Uterus (tissue), 3 donors: ENCODE measurements at regions not wholly inside any gene's neighbourhood (a gene's known extent, or its start where the extent isn't known, plus 50 kb on each side); places are given as distances from the start of the nearest gene placed in this dataset.

ENCODE experiments used
- DNase-seq, 2 donors: peaks; one replicate each; pipeline ENCODE4 v3.0.0-alpha.2; 2019 to 2020
- H3K27ac ChIP-seq, 2 donors: fragments of 200-600 bp; sonication (generic); 1 replicate in 1 of 2; 2 replicates in 1 of 2; pipeline ENCODE4 v1.5.1; 2016 to 2018
- H3K27me3 ChIP-seq, 2 donors: fragments of 200-600 bp; sonication (generic); one replicate each; pipeline ENCODE4 v1.5.1; 2018 to 2019; ENCODE audit warnings: control low read depth in 1 of 2
- H3K36me3 ChIP-seq, 2 donors: fragments of 200-600 bp; sonication (generic); one replicate each; pipeline ENCODE4 v1.5.1; 2019; ENCODE audit warnings: control low read depth in 1 of 2
- H3K4me1 ChIP-seq, 2 donors: fragments of 200-600 bp; sonication (generic); one replicate each; pipeline ENCODE4 v1.5.1; 2018 to 2019; ENCODE audit warnings: control low read depth in 1 of 2
- H3K4me3 ChIP-seq, 2 donors: fragments of 200-600 bp; sonication (generic); 1 replicate in 1 of 2; 2 replicates in 1 of 2; pipeline ENCODE4 v1.5.1; 2018 to 2019; ENCODE audit warnings: mild to moderate bottlenecking in 1 of 2
- H3K9me3 ChIP-seq, 2 donors: fragments of 200-600 bp; sonication (generic); one replicate each; pipeline ENCODE4 v1.5.1; 2019; ENCODE audit warnings: control low read depth in 1 of 2
- CTCF ChIP-seq, 4 experiments: fragments of 200-600 bp in 2 of 4; fragments of 450-650 bp in 2 of 4; sonication (generic) in 2 of 4; IDR thresholded peaks; one replicate each; pipeline ENCODE4 v1.5.1; 2016 to 2019; ENCODE audit warnings: antibody characterized with exemption in 4 of 4, mild to moderate bottlenecking in 2 of 4, moderate library complexity in 1 of 4
- POLR2A ChIP-seq, 2 donors: fragments of 450-650 bp; IDR thresholded peaks; one replicate each; pipeline ENCODE4 v1.6.1; 2016; ENCODE audit warnings: antibody characterized with exemption in 2 of 2, mild to moderate bottlenecking in 1 of 2, moderate library complexity in 1 of 2
- intact Hi-C: fragments of 100-400 bp; cut with DNase I; formaldehyde crosslinking; loops from one replicate; pipeline ENCODE4 v1.15.1; 2023; ENCODE audit warnings: low total_unique reads
- donor health status: DM: yes; HTN: yes; CAD: no.

- no peak for DNase-seq
- H3K4me1 ChIP-seq: no peaks in the 10 kb centered on the region
- H3K27me3 ChIP-seq: no peaks in the 10 kb centered on the region
- H3K4me3 ChIP-seq: no peak overlapping the region
- H3K9me3 ChIP-seq: no peaks in the 10 kb centered on the region
- TF ChIP-seq POLR2A (IDR thresholded peaks at IDR 0.05): no peak
- TF ChIP-seq CTCF (IDR thresholded peaks at IDR 0.05): no peak
- no peak overlapping the region for H3K27ac ChIP-seq
- intact Hi-C loops: no loop called here
- H3K36me3 ChIP-seq: no peaks in the 10 kb centered on the region
Observed at GRCh38 chr11:92480499-92480898, 255.9 kb downstream of the FAT3 start.

DNA sequence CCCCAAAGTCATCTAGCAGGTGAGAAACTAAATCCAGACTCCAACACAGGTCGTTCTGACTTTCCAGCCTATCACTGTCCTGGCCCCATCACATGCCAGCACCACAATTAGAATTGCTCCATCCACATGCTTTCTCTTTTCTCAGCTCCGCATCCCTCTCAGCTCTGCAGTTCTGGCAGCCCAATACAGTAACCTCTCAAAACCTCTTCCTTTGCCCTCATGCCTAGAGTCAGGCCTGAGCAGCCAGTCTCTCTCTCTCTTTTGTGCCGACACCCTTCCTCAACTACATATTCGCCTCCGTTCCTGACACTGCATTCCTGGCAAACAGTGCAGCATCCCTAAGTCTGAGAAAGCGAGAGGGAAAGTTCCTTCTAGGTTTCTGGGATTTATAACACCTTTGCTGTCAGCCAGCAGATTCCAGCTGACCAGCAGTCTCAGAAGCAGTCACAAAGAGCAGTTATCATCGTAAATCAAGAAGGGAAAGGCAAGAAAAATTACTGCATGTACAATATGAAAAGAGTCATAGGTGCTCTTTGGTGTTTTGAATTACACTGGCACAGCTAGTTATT is 258.0 kb downstream of the FAT3 start:
- Histone ChIP-seq H3K27ac (no peak overlapping the region), H3K27me3 (no peaks in the 10 kb centered on the region), H3K4me3 (no peak overlapping the region), H3K9me3 (no peaks in the 10 kb centered on the region), H3K4me1 (no peaks in the 10 kb centered on the region), H3K36me3 (no peaks in the 10 kb centered on the region)
- intact Hi-C loops: no loop called here
- TF ChIP-seq POLR2A (IDR thresholded peaks at IDR 0.05): no peak
- TF ChIP-seq CTCF (IDR thresholded peaks at IDR 0.05): no peak
- DNase-seq: no peak

GRCh38 chr11:92484570-92484969 is 260.0 kb downstream of the FAT3 start:
- no peaks in the 10 kb centered on the region for H3K27me3 ChIP-seq
- H3K36me3 ChIP-seq: no peaks in the 10 kb centered on the region
- no peak overlapping the region for H3K27ac ChIP-seq
- TF ChIP-seq CTCF (IDR thresholded peaks at IDR 0.05) (no peak), POLR2A (IDR thresholded peaks at IDR 0.05) (no peak)
- intact Hi-C loops: no loop called here
- DNase-seq: no peak
- no peaks in the 10 kb centered on the region for H3K4me1 ChIP-seq
- H3K9me3 ChIP-seq: no peaks in the 10 kb centered on the region
- H3K4me3 ChIP-seq: no peak overlapping the region

DNA sequence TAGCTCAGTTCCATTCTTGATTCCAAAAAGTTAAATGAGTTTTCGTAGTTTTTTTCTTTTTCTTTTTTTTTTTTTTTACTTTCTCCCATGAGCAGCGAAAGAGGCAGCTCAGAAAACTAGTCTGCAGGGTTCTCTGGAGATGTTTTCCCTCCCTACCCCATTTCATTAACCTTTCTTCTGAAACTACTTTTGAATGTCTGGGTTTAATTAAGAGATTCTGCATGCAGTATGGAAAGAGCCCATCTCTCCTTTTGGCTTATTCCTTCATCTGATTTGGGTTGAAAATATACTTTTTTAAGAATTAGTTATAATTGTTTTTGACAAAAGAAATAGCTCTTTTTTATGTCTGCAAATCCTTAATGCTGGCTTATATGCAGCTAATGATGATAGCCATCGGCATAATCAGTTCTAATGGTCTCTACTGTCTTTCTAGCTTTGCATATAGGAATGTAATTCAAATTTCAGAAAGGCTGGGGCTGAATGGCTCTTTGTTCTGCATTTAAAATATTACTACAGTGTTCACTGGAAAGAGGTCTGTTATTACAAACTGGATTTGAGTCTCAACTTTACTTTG is 265.3 kb downstream of the FAT3 start:
- intact Hi-C loops: no loop called here
- H3K27ac ChIP-seq: no peak overlapping the region
- no peaks in the 10 kb centered on the region for H3K9me3 ChIP-seq
- no peak for DNase-seq
- TF ChIP-seq POLR2A (IDR thresholded peaks at IDR 0.05) (no peak), CTCF (IDR thresholded peaks at IDR 0.05) (no peak)
- no peaks in the 10 kb centered on the region for H3K27me3 ChIP-seq
- H3K4me1 ChIP-seq: no peaks in the 10 kb centered on the region
- H3K4me3 ChIP-seq: no peak overlapping the region
- no peaks in the 10 kb centered on the region for H3K36me3 ChIP-seq

- Histone ChIP-seq H3K36me3 (no peaks in the 10 kb centered on the region), H3K27me3 (no peaks in the 10 kb centered on the region), H3K9me3 (no peaks in the 10 kb centered on the region), H3K4me1 (no peaks in the 10 kb centered on the region), H3K4me3 (no peak overlapping the region), H3K27ac (no peak overlapping the region)
- intact Hi-C loops: no loop called here
- TF ChIP-seq CTCF (IDR thresholded peaks at IDR 0.05): no peak
- TF ChIP-seq POLR2A (IDR thresholded peaks at IDR 0.05): no peak
- DNase-seq: no peak
Observed at GRCh38 chr11:92492372-92492771, 267.8 kb downstream of the FAT3 start.
